ENCODE measurements at regions not wholly inside any gene's neighbourhood (a gene's known extent, or its start where the extent isn't known, plus 50 kb on each side); places are given as distances from the start of the nearest gene placed in this dataset.

- no peak overlapping the region for H3K27ac ChIP-seq
- peaks cover 3% of the 10 kb centered on the region for H3K27me3 ChIP-seq
- no peaks in the 10 kb centered on the region for H3K4me1 ChIP-seq
- TF ChIP-seq POLR2A (IDR thresholded peaks at IDR 0.05): no peak
- TF ChIP-seq POLR2AphosphoS5 (IDR thresholded peaks at IDR 0.05): no peak
- TF ChIP-seq, protein P1, sequence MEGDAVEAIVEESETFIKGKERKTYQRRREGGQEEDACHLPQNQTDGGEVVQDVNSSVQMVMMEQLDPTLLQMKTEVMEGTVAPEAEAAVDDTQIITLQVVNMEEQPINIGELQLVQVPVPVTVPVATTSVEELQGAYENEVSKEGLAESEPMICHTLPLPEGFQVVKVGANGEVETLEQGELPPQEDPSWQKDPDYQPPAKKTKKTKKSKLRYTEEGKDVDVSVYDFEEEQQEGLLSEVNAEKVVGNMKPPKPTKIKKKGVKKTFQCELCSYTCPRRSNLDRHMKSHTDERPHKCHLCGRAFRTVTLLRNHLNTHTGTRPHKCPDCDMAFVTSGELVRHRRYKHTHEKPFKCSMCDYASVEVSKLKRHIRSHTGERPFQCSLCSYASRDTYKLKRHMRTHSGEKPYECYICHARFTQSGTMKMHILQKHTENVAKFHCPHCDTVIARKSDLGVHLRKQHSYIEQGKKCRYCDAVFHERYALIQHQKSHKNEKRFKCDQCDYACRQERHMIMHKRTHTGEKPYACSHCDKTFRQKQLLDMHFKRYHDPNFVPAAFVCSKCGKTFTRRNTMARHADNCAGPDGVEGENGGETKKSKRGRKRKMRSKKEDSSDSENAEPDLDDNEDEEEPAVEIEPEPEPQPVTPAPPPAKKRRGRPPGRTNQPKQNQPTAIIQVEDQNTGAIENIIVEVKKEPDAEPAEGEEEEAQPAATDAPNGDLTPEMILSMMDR (IDR thresholded peaks at IDR 0.05): no peak
- TF ChIP-seq EP300 (IDR thresholded peaks at IDR 0.05): no peak
- 94% methylated on average over 5 of the region's 8 CpGs for WGBS
- no peaks in the 10 kb centered on the region for H3K9me3 ChIP-seq
- no peaks in the 10 kb centered on the region for H3K36me3 ChIP-seq
- DNase-seq (ENCODE audit: low spot score in 2 of 2): peak; percentile 54 to 63
- no peak overlapping the region for H3K4me3 ChIP-seq
Observed at GRCh38 chr9:93897075-93897970, 57.8 kb downstream of the BARX1 start.

GRCh38 chr9:93896496-93897033 is 58.6 kb downstream of the BARX1 start:
- Histone ChIP-seq H3K27ac (no peak overlapping the region), H3K9me3 (no peaks in the 10 kb centered on the region), H3K4me1 (no peaks in the 10 kb centered on the region), H3K4me3 (no peak overlapping the region), H3K27me3 (peaks cover 3% of the 10 kb centered on the region), H3K36me3 (no peaks in the 10 kb centered on the region)
- 70% methylated on average over 3 of the region's 9 CpGs for WGBS
- peak in 1 of 2 donors; percentile 64 for DNase-seq (ENCODE audit: low spot score in 2 of 2)
- TF ChIP-seq POLR2A (IDR thresholded peaks at IDR 0.05): no peak

DNA sequence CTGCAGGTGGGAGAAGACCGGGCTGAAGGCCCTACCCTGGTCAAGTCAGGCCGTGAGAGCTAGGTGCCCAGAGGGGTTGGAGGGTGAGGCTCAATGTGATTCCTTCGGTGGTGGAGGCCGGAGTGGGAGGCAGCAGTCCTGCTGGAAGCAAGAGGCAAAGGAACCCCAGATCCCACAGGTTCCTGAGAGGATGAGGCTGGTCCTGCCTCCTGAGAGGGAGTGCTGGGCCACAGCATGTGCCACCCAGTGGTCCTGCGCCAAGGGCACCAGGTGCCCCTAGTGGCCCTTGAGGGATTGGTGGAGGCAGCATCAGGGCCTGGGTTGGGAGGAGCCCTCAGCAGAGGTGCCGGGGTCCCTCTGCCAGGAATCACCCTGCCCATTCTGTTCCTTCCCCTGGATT is 59.1 kb downstream of the BARX1 start:
- WGBS: 81% methylated on average over 5 of the region's 6 CpGs
- Histone ChIP-seq H3K4me3 (no peak overlapping the region), H3K4me1 (no peaks in the 10 kb centered on the region), H3K27me3 (peaks cover 3% of the 10 kb centered on the region), H3K27ac (no peak overlapping the region), H3K36me3 (no peaks in the 10 kb centered on the region), H3K9me3 (no peaks in the 10 kb centered on the region)
- peak; percentile 50 to 64 for DNase-seq (ENCODE audit: low spot score in 2 of 2)
- TF ChIP-seq EP300 (IDR thresholded peaks at IDR 0.05): no peak

- no peak overlapping the region for H3K4me3 ChIP-seq
- H3K9me3 ChIP-seq: no peaks in the 10 kb centered on the region
- WGBS: 66% methylated on average over 5 of the region's 8 CpGs
- no peak overlapping the region for H3K27ac ChIP-seq
- DNase-seq (ENCODE audit: low spot score in 2 of 2): peak; percentile 46 to 47
- TF ChIP-seq POLR2AphosphoS5 (IDR thresholded peaks at IDR 0.05): no peak
- TF ChIP-seq EP300 (IDR thresholded peaks at IDR 0.05): no peak
- no peak for TF ChIP-seq POLR2A (IDR thresholded peaks at IDR 0.05)
- TF ChIP-seq, protein P1 (IDR thresholded peaks at IDR 0.05): no peak
- peaks cover 3% of the 10 kb centered on the region for H3K27me3 ChIP-seq
- H3K36me3 ChIP-seq: no peaks in the 10 kb centered on the region
- no peaks in the 10 kb centered on the region for H3K4me1 ChIP-seq
Observed at GRCh38 chr9:93895535-93895934, 59.6 kb downstream of the BARX1 start.

DNA sequence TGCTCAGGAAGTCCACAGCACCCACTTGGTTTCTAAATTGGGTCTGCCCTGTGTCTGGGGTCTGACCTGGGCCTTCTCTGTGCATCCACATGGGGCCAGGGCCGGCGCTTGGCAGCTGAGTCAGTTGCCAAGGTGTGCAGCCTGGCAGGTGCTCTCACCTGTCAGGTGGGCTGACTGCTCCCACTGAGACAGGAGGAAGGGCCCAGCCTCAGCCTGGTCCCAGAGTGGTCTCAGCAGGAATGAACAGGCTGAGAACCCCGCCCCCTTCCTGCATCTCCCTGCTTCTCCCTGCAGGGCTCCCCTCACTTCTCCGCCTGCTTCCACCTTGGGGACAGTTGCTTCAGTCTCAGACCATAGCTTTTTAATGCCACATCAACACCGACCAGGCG is 60.5 kb downstream of the BARX1 start:
- no peaks in the 10 kb centered on the region for H3K36me3 ChIP-seq
- DNase-seq (ENCODE audit: low spot score in 2 of 2): peak; percentile 37 to 53
- no peak overlapping the region for H3K4me3 ChIP-seq
- 85% methylated on average over 6 of the region's 6 CpGs for WGBS
- no peak overlapping the region for H3K27ac ChIP-seq
- no peaks in the 10 kb centered on the region for H3K9me3 ChIP-seq
- no peak for TF ChIP-seq POLR2AphosphoS5 (IDR thresholded peaks at IDR 0.05)
- TF ChIP-seq EP300 (IDR thresholded peaks at IDR 0.05): no peak
- TF ChIP-seq, protein P1 (IDR thresholded peaks at IDR 0.05): no peak
- peaks cover 3% of the 10 kb centered on the region for H3K27me3 ChIP-seq
- H3K4me1 ChIP-seq: no peaks in the 10 kb centered on the region

DNA sequence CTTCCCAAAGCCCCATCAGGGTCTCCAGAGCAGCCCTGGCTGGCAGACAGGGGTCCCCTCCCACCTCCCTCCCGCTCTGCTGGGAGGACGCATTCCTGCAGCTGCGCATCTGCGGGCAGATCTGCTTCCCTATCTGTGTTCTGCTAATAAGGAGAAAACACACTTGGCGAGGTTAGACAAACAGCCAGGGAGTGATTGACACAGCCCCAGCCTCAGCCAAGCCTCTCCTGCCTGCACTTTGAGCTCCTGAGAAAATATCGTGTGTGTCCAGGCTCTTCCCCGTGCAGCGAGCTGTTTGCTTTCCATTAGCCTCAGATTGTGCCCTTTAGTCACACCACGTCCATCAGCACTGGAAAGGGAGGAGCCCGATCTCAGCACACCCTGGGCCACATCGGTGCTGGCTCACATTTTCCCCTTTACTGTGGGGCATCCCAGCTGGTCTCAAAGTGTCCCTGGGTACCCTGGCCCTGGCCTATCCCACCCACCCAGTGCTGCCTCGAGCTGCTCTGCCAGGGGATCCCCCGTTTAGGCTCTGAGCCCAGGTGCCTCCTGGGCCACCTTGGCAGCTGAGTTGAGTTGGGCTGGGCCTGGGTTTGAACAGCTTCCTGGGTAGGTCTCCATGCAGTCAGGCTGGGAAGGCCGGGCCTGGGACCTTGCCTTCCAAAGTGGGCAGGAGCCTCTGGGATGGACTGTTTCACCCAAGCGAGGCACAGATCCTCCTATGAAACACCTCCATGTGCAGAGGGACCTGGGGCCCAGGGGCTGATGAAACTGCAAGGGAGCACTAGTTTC is 61.1 kb downstream of the BARX1 start:
- WGBS: 61% methylated on average over 15 of the region's 15 CpGs
- Histone ChIP-seq H3K27me3 (peaks cover 3% of the 10 kb centered on the region), H3K36me3 (no peaks in the 10 kb centered on the region), H3K4me1 (no peaks in the 10 kb centered on the region), H3K9me3 (no peaks in the 10 kb centered on the region), H3K4me3 (no peak overlapping the region), H3K27ac (no peak overlapping the region)
- TF ChIP-seq POLR2AphosphoS5 (IDR thresholded peaks at IDR 0.05): no peak
- TF ChIP-seq, protein P1 (IDR thresholded peaks at IDR 0.05): no peak
- no peak for TF ChIP-seq EP300 (IDR thresholded peaks at IDR 0.05)
- TF ChIP-seq POLR2A (IDR thresholded peaks at IDR 0.05): no peak
- peak; percentile 45 to 64 for DNase-seq (ENCODE audit: low spot score in 2 of 2)
